ENCODE measurements at regions not wholly inside any gene's neighbourhood (a gene's known extent, or its start where the extent isn't known, plus 50 kb on each side); places are given as distances from the start of the nearest gene placed in this dataset.

DNA sequence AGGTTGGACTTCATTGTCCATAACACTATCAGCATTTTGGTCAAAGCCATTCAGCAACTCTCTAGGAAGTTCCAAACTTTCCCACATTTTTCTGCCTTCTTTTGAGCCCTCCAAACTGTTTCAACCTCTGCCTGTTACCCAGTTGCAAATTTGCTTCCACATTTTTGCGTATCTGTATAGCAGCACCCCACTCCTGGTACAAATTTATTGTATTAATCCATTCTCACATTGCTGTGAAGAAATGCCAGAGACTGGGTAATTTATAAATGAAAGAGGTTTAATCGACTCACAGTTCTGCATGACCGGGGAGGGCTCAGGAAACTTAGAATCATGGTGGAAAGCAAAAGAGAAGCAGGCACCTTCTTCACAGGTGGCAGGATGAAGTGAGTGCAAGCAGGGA lies 198.8 kb downstream of the MTERF1 start:
- TF ChIP-seq, protein P1, sequence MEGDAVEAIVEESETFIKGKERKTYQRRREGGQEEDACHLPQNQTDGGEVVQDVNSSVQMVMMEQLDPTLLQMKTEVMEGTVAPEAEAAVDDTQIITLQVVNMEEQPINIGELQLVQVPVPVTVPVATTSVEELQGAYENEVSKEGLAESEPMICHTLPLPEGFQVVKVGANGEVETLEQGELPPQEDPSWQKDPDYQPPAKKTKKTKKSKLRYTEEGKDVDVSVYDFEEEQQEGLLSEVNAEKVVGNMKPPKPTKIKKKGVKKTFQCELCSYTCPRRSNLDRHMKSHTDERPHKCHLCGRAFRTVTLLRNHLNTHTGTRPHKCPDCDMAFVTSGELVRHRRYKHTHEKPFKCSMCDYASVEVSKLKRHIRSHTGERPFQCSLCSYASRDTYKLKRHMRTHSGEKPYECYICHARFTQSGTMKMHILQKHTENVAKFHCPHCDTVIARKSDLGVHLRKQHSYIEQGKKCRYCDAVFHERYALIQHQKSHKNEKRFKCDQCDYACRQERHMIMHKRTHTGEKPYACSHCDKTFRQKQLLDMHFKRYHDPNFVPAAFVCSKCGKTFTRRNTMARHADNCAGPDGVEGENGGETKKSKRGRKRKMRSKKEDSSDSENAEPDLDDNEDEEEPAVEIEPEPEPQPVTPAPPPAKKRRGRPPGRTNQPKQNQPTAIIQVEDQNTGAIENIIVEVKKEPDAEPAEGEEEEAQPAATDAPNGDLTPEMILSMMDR (IDR thresholded peaks at IDR 0.05) = no peak
- no peak for TF ChIP-seq ZFX (IDR thresholded peaks at IDR 0.05; ENCODE audit: borderline replicate concordance)

All from 22Rv1 (cell line).